ENCODE measurements at regions not wholly inside any gene's neighbourhood (a gene's known extent, or its start where the extent isn't known, plus 50 kb on each side); places are given as distances from the start of the nearest gene placed in this dataset.

DNA sequence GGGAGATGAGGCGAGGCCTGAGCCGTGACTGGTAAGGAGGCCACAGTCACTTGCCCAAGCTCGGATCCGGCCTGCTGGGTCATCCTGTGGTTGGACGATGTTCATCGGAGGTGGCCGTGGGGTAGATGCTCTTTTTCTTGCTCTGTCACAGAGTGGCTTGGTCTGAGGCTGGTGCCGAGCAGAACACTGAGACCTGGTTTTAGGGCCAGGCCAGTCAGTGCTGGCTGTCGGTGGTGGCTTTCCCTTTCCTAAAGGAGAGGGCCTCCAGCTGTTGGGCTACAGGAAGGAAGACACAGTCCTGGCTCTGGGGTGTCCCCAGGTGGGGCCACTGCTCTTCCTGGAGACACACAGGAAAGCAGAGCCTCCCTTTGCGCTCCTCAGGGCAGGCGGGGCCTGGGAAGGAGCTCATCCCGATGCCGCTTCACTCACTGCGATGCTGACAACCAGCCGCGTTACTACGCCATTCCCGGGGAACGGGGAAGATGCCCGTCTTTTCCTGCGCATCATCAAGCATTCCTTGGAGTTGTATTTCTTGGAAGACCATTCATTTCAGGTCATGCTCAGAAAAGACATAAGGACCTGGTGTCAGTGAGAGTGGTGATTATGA, 254.8 kb upstream of the IRX4 start:
- Histone ChIP-seq H3K27me3 (no peaks in the 10 kb centered on the region), H4K20me1 (ENCODE audit: low read depth) (no peaks in the 10 kb centered on the region), H3F3A (ENCODE audit: low read depth) (no peaks in the 10 kb centered on the region), H3K4me3 (no peak overlapping the region), H3K27ac (no peak overlapping the region), H3K4me1 (no peaks in the 10 kb centered on the region), H3K4me2 (no peak overlapping the region), H3K9me3 (ENCODE audit: low read depth) (no peaks in the 10 kb centered on the region), H3K79me2 (ENCODE audit: low read depth) (no peaks in the 10 kb centered on the region), H2AFZ (replicated peaks) (no peak overlapping the region), H3K9ac (no peak overlapping the region), H3K36me3 (no peaks in the 10 kb centered on the region)
- Mint-ChIP-seq H3K27ac (no peak overlapping the region), H3K9me3 (peaks cover 3% of the 10 kb centered on the region), H3K27me3 (ENCODE audit: insufficient read depth, low read depth) (peaks cover 16% of the 10 kb centered on the region), H3K36me3 (no peaks in the 10 kb centered on the region), H3K4me3 (no peak overlapping the region), H3K4me1 (peaks cover 32% of the 10 kb centered on the region)
- no peak for DNase-seq (ENCODE audit: low spot score)
- TF ChIP-seq EZH2 (IDR thresholded peaks at IDR 0.05) (no peak), EZH2phosphoT487 (IDR thresholded peaks at IDR 0.05) (no peak)

GRCh38 chr5:2136728-2137333, 254.1 kb upstream of the IRX4 start:
- Mint-ChIP-seq H3K9me3 (peaks cover 5% of the 10 kb centered on the region), H3K36me3 (no peaks in the 10 kb centered on the region), H3K27ac (no peak overlapping the region), H3K27me3 (ENCODE audit: insufficient read depth, low read depth) (peaks cover 16% of the 10 kb centered on the region), H3K4me3 (no peak overlapping the region), H3K4me1 (peaks cover 32% of the 10 kb centered on the region)
- H3K9me3 ChIP-seq (ENCODE audit: low read depth): no peaks in the 10 kb centered on the region
- H2AFZ ChIP-seq (replicated peaks): no peak overlapping the region
- no peaks in the 10 kb centered on the region for H4K20me1 ChIP-seq (ENCODE audit: low read depth)
- no peaks in the 10 kb centered on the region for H3K4me1 ChIP-seq
- no peak overlapping the region for H3K27ac ChIP-seq
- no peak overlapping the region for H3K9ac ChIP-seq
- no peaks in the 10 kb centered on the region for H3F3A ChIP-seq (ENCODE audit: low read depth)
- H3K27me3 ChIP-seq: no peaks in the 10 kb centered on the region
- no peak for TF ChIP-seq EZH2phosphoT487 (IDR thresholded peaks at IDR 0.05)
- no peak for TF ChIP-seq CTCF (IDR thresholded peaks at IDR 0.05)
- TF ChIP-seq EZH2 (IDR thresholded peaks at IDR 0.05): no peak
- no peak for DNase-seq (ENCODE audit: low spot score)
- H3K79me2 ChIP-seq (ENCODE audit: low read depth): no peaks in the 10 kb centered on the region
- H3K4me3 ChIP-seq: no peak overlapping the region
- no peak overlapping the region for H3K4me2 ChIP-seq
- H3K36me3 ChIP-seq: no peaks in the 10 kb centered on the region

- Mint-ChIP-seq H3K4me3 (no peak overlapping the region), H3K9me3 (peaks cover 5% of the 10 kb centered on the region), H3K36me3 (no peaks in the 10 kb centered on the region), H3K4me1 (peaks cover 31% of the 10 kb centered on the region), H3K27ac (no peak overlapping the region), H3K27me3 (ENCODE audit: insufficient read depth, low read depth) (peaks cover 16% of the 10 kb centered on the region)
- no peaks in the 10 kb centered on the region for H4K20me1 ChIP-seq (ENCODE audit: low read depth)
- no peaks in the 10 kb centered on the region for H3K27me3 ChIP-seq
- H3K79me2 ChIP-seq (ENCODE audit: low read depth): no peaks in the 10 kb centered on the region
- H3K27ac ChIP-seq: no peak overlapping the region
- H3K9ac ChIP-seq: no peak overlapping the region
- H3K4me1 ChIP-seq: no peaks in the 10 kb centered on the region
- H3K9me3 ChIP-seq (ENCODE audit: low read depth): no peaks in the 10 kb centered on the region
- H3K4me3 ChIP-seq: no peak overlapping the region
- H2AFZ ChIP-seq (replicated peaks): no peak overlapping the region
- no peak for DNase-seq (ENCODE audit: low spot score)
- H3K36me3 ChIP-seq: no peaks in the 10 kb centered on the region
- TF ChIP-seq EZH2 (IDR thresholded peaks at IDR 0.05) (no peak), EZH2phosphoT487 (IDR thresholded peaks at IDR 0.05) (no peak), CTCF (IDR thresholded peaks at IDR 0.05) (no peak)
- no peaks in the 10 kb centered on the region for H3F3A ChIP-seq (ENCODE audit: low read depth)
- H3K4me2 ChIP-seq: no peak overlapping the region
Observed at GRCh38 chr5:2135833-2136232, 253.1 kb upstream of the IRX4 start.

GRCh38 chr5:2135354-2135753, 252.6 kb upstream of the IRX4 start:
- no peaks in the 10 kb centered on the region for H3K36me3 ChIP-seq
- peak; percentile 19 for TF ChIP-seq CTCF (IDR thresholded peaks at IDR 0.05)
- no peak for TF ChIP-seq EZH2phosphoT487 (IDR thresholded peaks at IDR 0.05)
- Mint-ChIP-seq H3K9me3 (peaks cover 5% of the 10 kb centered on the region), H3K36me3 (no peaks in the 10 kb centered on the region), H3K4me1 (peaks cover 29% of the 10 kb centered on the region), H3K27ac (peak overlapping the region; percentile 6), H3K4me3 (no peak overlapping the region), H3K27me3 (ENCODE audit: insufficient read depth, low read depth) (peaks cover 16% of the 10 kb centered on the region)
- DNase-seq (ENCODE audit: low spot score): no peak
- H3F3A ChIP-seq (ENCODE audit: low read depth): no peaks in the 10 kb centered on the region
- no peaks in the 10 kb centered on the region for H4K20me1 ChIP-seq (ENCODE audit: low read depth)
- no peak overlapping the region for H3K27ac ChIP-seq
- no peak overlapping the region for H3K4me2 ChIP-seq
- H3K4me1 ChIP-seq: no peaks in the 10 kb centered on the region
- no peak overlapping the region for H3K9ac ChIP-seq
- no peaks in the 10 kb centered on the region for H3K9me3 ChIP-seq (ENCODE audit: low read depth)
- H3K79me2 ChIP-seq (ENCODE audit: low read depth): no peaks in the 10 kb centered on the region
- H2AFZ ChIP-seq (replicated peaks): no peak overlapping the region
- no peak overlapping the region for H3K4me3 ChIP-seq
- no peaks in the 10 kb centered on the region for H3K27me3 ChIP-seq

All from neural progenitor cell (in vitro differentiated cells).